Activated T-helper 1 cell treated with anti-CD3 and anti-CD28 coated beads, Interleukin-2, amount 50 U/mL, for 16 hours (primary cell): ENCODE measurements at regions not wholly inside any gene's neighbourhood (a gene's known extent, or its start where the extent isn't known, plus 50 kb on each side); places are given as distances from the start of the nearest gene placed in this dataset.

Source experiments
- DNase-seq, 2 donors: peaks; one replicate each; pipeline ENCODE4 v3.0.0-alpha.2; 2020; ENCODE audit warnings: low read depth in 1 of 2, low spot score in 1 of 2

- DNase-seq = no peak
These were observed 114.0 kb upstream of the TMEM132D start for GRCh38 chr12:130017591-130018449.

- no peak for DNase-seq
These were observed 114.8 kb upstream of the TMEM132D start for GRCh38 chr12:130018614-130019013.

GRCh38 chr12:130026608-130027176 is 122.9 kb upstream of the TMEM132D start:
- no peak for DNase-seq

- no peak for DNase-seq
These were observed 124.0 kb upstream of the TMEM132D start for GRCh38 chr12:130027798-130028197.

- no peak for DNase-seq
These were observed 125.3 kb upstream of the TMEM132D start for GRCh38 chr12:130029151-130029550.

GRCh38 chr12:130031041-130031440 is 127.2 kb upstream of the TMEM132D start:
- no peak for DNase-seq

- DNase-seq = peak; percentile 16 to 23
These were observed 127.9 kb upstream of the TMEM132D start for GRCh38 chr12:130031571-130032189.

GRCh38 chr12:130041983-130042812 is 120.1 kb upstream of the FZD10 start:
- no peak for DNase-seq

- DNase-seq = no peak
These were observed 118.4 kb upstream of the FZD10 start for GRCh38 chr12:130043685-130044406.

GRCh38 chr12:130044991-130045621 is 117.2 kb upstream of the FZD10 start:
- no peak for DNase-seq

GRCh38 chr12:130049666-130050065 is 112.6 kb upstream of the FZD10 start:
- no peak for DNase-seq

GRCh38 chr12:130051900-130052299 is 110.4 kb upstream of the FZD10 start:
- no peak for DNase-seq

- no peak for DNase-seq
These were observed 108.6 kb upstream of the FZD10 start for GRCh38 chr12:130053651-130054069.

- DNase-seq = no peak
These were observed 107.5 kb upstream of the FZD10 start for GRCh38 chr12:130054803-130055202.

GRCh38 chr12:130058926-130059472 is 103.3 kb upstream of the FZD10 start:
- no peak for DNase-seq

- no peak for DNase-seq
These were observed 98.4 kb upstream of the FZD10 start for GRCh38 chr12:130063866-130064265.

- DNase-seq = no peak
These were observed 97.3 kb upstream of the FZD10 start for GRCh38 chr12:130064999-130065398.

GRCh38 chr12:130066742-130067141 is 95.5 kb upstream of the FZD10 start:
- no peak for DNase-seq

GRCh38 chr12:130068741-130069140 is 93.5 kb upstream of the FZD10 start:
- no peak for DNase-seq

- DNase-seq = no peak
These were observed 92.1 kb upstream of the FZD10 start for GRCh38 chr12:130070126-130070611.
